Smooth muscle cell (in vitro differentiated cells): ENCODE measurements at regions not wholly inside any gene's neighbourhood (a gene's known extent, or its start where the extent isn't known, plus 50 kb on each side); places are given as distances from the start of the nearest gene placed in this dataset.

Experiments
- DNase-seq: peaks from one replicate; lab custom pipeline; 2025; ENCODE audit not compliant: unreplicated experiment; lab: John Stamatoyannopoulos, UW
- H2AFZ ChIP-seq: fragments of 200-600 bp; sonication (generic); 2 replicates; pipeline ENCODE4 v1.6.0; 2016; ENCODE audit warnings: antibody characterized with exemption, low read depth, mild to moderate bottlenecking
- H3F3A ChIP-seq: fragments of 200-600 bp; sonication (generic); 2 replicates; pipeline ENCODE4 v1.6.0; 2017; ENCODE audit warnings: antibody characterized with exemption, low read depth
- H3K27ac ChIP-seq: fragments of 200-600 bp; sonication (generic); 2 replicates; pipeline ENCODE4 v1.5.1; 2016; ENCODE audit warnings: low read depth, mild to moderate bottlenecking
- H3K27me3 ChIP-seq: fragments of 200-600 bp; sonication (generic); 2 replicates; pipeline ENCODE4 v1.6.1; 2016; ENCODE audit warnings: low read depth, mild to moderate bottlenecking
- H3K36me3 ChIP-seq: fragments of 200-600 bp; sonication (generic); 2 replicates; pipeline ENCODE4 v1.5.1; 2016; ENCODE audit warnings: low read depth
- H3K4me1 ChIP-seq: fragments of 200-600 bp; sonication (generic); 2 replicates; pipeline ENCODE4 v1.5.1; 2016; ENCODE audit warnings: low read depth
- H3K4me2 ChIP-seq: fragments of 200-600 bp; sonication (generic); 2 replicates; pipeline ENCODE4 v1.6.0; 2016; ENCODE audit warnings: mild to moderate bottlenecking
- H3K4me3 ChIP-seq: fragments of 200-600 bp; sonication (generic); 2 replicates; pipeline ENCODE4 v1.5.1; 2016; ENCODE audit warnings: mild to moderate bottlenecking
- H3K79me2 ChIP-seq: fragments of 200-600 bp; sonication (generic); 2 replicates; pipeline ENCODE4 v1.6.0; 2016; ENCODE audit warnings: low read depth, mild to moderate bottlenecking
- H3K9ac ChIP-seq: fragments of 200-600 bp; sonication (generic); 2 replicates; pipeline ENCODE4 v1.6.0; 2016; ENCODE audit warnings: low read depth
- H3K9me3 ChIP-seq: fragments of 200-600 bp; sonication (generic); replicated peaks from 2 replicates; pipeline ENCODE4 v1.5.1; 2016; ENCODE audit warnings: low read depth
- H4K20me1 ChIP-seq: fragments of 200-600 bp; sonication (generic); 2 replicates; pipeline ENCODE4 v1.6.0; 2016; ENCODE audit warnings: low read depth
- WGBS: methylation state at CpG from one replicate; pipeline ENCODE4 v1.1.7; 2016; ENCODE audit warnings: low lambda C conversion rate; 5-methylcytosine and 5-hydroxymethylcytosine counted together
- TF ChIP-seq, protein P1 (sequence below): fragments of 200-600 bp; sonication (generic); IDR thresholded peaks from 2 replicates; pipeline ENCODE4 v1.5.1; 2017; ENCODE audit warnings: borderline replicate concordance, mild to moderate bottlenecking, antibody characterized with exemption; ENCODE audit not compliant: insufficient read depth, poor library complexity, severe bottlenecking

DNA sequence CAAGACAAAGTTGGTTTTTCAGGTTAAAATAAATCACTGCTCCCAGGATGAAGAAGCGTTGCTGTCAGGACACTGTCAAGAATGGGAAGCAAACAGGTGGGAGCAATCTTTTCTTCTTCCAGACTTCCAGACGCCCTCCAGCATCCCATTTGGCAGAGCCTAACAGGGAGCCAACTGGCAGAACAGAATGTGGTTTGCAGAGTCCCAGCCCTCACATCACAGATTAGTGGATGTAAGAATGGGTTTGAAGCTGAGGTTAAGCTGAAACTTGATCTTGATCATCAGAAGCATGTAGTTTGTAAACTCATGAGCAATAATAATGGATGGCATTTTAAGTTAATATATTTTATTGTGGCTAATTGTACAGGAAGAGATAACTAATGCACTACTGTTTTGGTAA is 636.4 kb downstream of the SLC6A15 start:
- H3K9ac ChIP-seq, result no peak overlapping the region
- H3K79me2 ChIP-seq, result no peaks in the 10 kb centered on the region
- no peak for DNase-seq
- no peaks in the 10 kb centered on the region for H4K20me1 ChIP-seq
- no peaks in the 10 kb centered on the region for H3K9me3 ChIP-seq
- no peaks in the 10 kb centered on the region for H3F3A ChIP-seq
- no peak overlapping the region for H3K27ac ChIP-seq
- no peaks in the 10 kb centered on the region for H3K27me3 ChIP-seq
- H3K4me1 ChIP-seq, result no peaks in the 10 kb centered on the region
- H3K36me3 ChIP-seq, result no peaks in the 10 kb centered on the region
- H2AFZ ChIP-seq, result no peak overlapping the region
- no peak overlapping the region for H3K4me2 ChIP-seq
- WGBS, result 67% methylated on average over 2 of the region's 2 CpGs
- TF ChIP-seq, protein P1, sequence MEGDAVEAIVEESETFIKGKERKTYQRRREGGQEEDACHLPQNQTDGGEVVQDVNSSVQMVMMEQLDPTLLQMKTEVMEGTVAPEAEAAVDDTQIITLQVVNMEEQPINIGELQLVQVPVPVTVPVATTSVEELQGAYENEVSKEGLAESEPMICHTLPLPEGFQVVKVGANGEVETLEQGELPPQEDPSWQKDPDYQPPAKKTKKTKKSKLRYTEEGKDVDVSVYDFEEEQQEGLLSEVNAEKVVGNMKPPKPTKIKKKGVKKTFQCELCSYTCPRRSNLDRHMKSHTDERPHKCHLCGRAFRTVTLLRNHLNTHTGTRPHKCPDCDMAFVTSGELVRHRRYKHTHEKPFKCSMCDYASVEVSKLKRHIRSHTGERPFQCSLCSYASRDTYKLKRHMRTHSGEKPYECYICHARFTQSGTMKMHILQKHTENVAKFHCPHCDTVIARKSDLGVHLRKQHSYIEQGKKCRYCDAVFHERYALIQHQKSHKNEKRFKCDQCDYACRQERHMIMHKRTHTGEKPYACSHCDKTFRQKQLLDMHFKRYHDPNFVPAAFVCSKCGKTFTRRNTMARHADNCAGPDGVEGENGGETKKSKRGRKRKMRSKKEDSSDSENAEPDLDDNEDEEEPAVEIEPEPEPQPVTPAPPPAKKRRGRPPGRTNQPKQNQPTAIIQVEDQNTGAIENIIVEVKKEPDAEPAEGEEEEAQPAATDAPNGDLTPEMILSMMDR, result no peak
- H3K4me3 ChIP-seq, result no peak overlapping the region

GRCh38 chr12:84272324-84272723 is 640.3 kb downstream of the SLC6A15 start:
- TF ChIP-seq, protein P1, result no peak

GRCh38 chr12:84270470-84271140 is 642.0 kb downstream of the SLC6A15 start:
- H3K27ac ChIP-seq, result no peak overlapping the region
- no peak for DNase-seq
- no peaks in the 10 kb centered on the region for H3K4me1 ChIP-seq
- peak overlapping the region; percentile 2 for H2AFZ ChIP-seq
- no peaks in the 10 kb centered on the region for H3K79me2 ChIP-seq
- no peaks in the 10 kb centered on the region for H3K9me3 ChIP-seq
- no peak overlapping the region for H3K4me2 ChIP-seq
- H3K27me3 ChIP-seq, result no peaks in the 10 kb centered on the region
- no peaks in the 10 kb centered on the region for H3K36me3 ChIP-seq
- TF ChIP-seq, protein P1, result no peak
- H3K9ac ChIP-seq, result no peak overlapping the region
- no peaks in the 10 kb centered on the region for H4K20me1 ChIP-seq
- 28% methylated on average over 8 of the region's 8 CpGs for WGBS
- H3K4me3 ChIP-seq, result no peak overlapping the region
- H3F3A ChIP-seq, result no peaks in the 10 kb centered on the region

More at GRCh38 chr12:84272324-84272723, 640.3 kb downstream of the SLC6A15 start:
- DNase-seq, result no peak
- Histone ChIP-seq H4K20me1 (no peaks in the 10 kb centered on the region), H3K9ac (no peak overlapping the region), H3K4me1 (no peaks in the 10 kb centered on the region), H2AFZ (no peak overlapping the region), H3K27ac (no peak overlapping the region), H3K4me2 (no peak overlapping the region), H3K36me3 (no peaks in the 10 kb centered on the region), H3K9me3 (no peaks in the 10 kb centered on the region), H3K4me3 (no peak overlapping the region), H3K79me2 (no peaks in the 10 kb centered on the region), H3K27me3 (no peaks in the 10 kb centered on the region), H3F3A (no peaks in the 10 kb centered on the region)
- 92% methylated on average over 3 of the region's 3 CpGs for WGBS

DNA sequence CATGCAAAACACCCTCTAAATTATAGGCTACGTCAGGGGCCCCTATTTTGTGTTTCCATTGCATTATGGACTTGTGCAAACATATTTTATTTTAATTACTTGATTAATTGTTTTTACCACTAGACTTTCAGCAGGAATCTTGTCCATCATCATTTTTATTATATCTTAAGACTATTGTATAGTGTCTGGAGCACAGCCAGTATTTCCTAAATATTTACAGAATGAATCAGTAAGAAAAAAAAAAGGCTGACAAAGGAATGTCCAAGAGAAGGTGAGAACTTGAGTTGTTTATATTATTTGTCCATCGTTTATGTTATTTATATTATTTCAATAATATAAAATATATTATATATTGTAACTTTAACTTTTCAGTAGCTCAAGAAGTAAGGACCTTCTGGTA is 664.7 kb downstream of the SLC6A15 start:
- Histone ChIP-seq H3K36me3 (no peaks in the 10 kb centered on the region), H3K9me3 (no peaks in the 10 kb centered on the region), H3K79me2 (no peaks in the 10 kb centered on the region), H3K4me3 (no peak overlapping the region), H3K4me2 (no peak overlapping the region), H3K27me3 (no peaks in the 10 kb centered on the region), H3F3A (no peaks in the 10 kb centered on the region), H4K20me1 (no peaks in the 10 kb centered on the region), H3K9ac (no peak overlapping the region), H3K27ac (no peak overlapping the region), H2AFZ (no peak overlapping the region), H3K4me1 (no peaks in the 10 kb centered on the region)
- DNase-seq, result no peak
- TF ChIP-seq, protein P1, result no peak
- WGBS, result 88% methylated on average over 2 of the region's 2 CpGs
